Pancreas (tissue), 10 donors: ENCODE measurements at regions not wholly inside any gene's neighbourhood (a gene's known extent, or its start where the extent isn't known, plus 50 kb on each side); places are given as distances from the start of the nearest gene placed in this dataset.

ENCODE experiments used
- ATAC-seq, 4 donors: fragments of 200-7000 bp; cut with Tn5 transposase; one replicate each; pipeline versions ENCODE4 v1.8.0 to v1.9.1; 2020; ENCODE audit warnings: mild to moderate bottlenecking in 4 of 4, moderate library complexity in 4 of 4
- DNase-seq, 6 donors: peaks; one replicate each; pipeline ENCODE4 v3.0.0-alpha.2; 2020
- FAIRE-seq: peaks from 2 replicates; lab custom pipeline; 2012; peaks lifted over from hg19 to GRCh38; lab: Jason Lieb, UNC
- H3K27ac ChIP-seq, 4 donors: fragments of 200-600 bp; sonication (generic); 1 replicate in 3 of 4; 2 replicates in 1 of 4; pipeline versions ENCODE4 v1.5.0 to v1.8.0; 2020
- H3K27me3 ChIP-seq, 4 donors: fragments of 200-600 bp; one replicate each; pipeline ENCODE4 v1.8.0; 2021
- H3K36me3 ChIP-seq, 3 donors: fragments of 200-600 bp; sonication (generic) in 1 of 3; one replicate each; pipeline versions ENCODE4 v1.5.0 to v1.8.0; 2020 to 2021
- H3K4me1 ChIP-seq, 3 donors: fragments of 200-600 bp; one replicate each; pipeline ENCODE4 v1.8.0; 2021
- H3K4me3 ChIP-seq, 4 donors: fragments of 200-600 bp; sonication (generic) in 2 of 4; one replicate each; pipeline versions ENCODE4 v1.5.0 to v1.8.0; 2020 to 2021
- H3K9me3 ChIP-seq, 4 donors: fragments of 200-600 bp; one replicate each; pipeline ENCODE4 v1.8.0; 2021
- WGBS, 2 donors: extraction: QIAGEN DNeasy Blood & Tissue Kit; methylation state at CpG; one replicate each; pipeline ENCODE4 v1.1.7; 2013; 5-methylcytosine and 5-hydroxymethylcytosine counted together
- intact Hi-C, 3 donors: fragments of 100-400 bp; cut with DNase I; formaldehyde crosslinking; loops; one replicate each; pipeline versions ENCODE4 v1.11.1 to v1.14.2; 2022
- TF ChIP-seq, protein P1 (sequence below), 4 donors: fragments of 200-600 bp; sonication (generic) in 3 of 4; IDR thresholded peaks; one replicate each; pipeline versions ENCODE4 v1.5.0 to v1.8.0; 2021; ENCODE audit warnings: antibody characterized with exemption in 4 of 4
- donor health status: healthy with polysubstance abuse.
- donor health status: DM: no; HTN: no; CAD: no; lungs with moderate emphysema.
- donor health status: DM: no; HTN: no; CAD: no.
- donor health status: control.
- donor health status: control.
- donor health status: Bipolar disorder and iron deficiency.
- donor health status: DM: yes; HTN: yes; CAD: no.
- donor health status: DM: no; HTN: no; CAD: no.
- donor health status: DM: no; HTN: no; CAD: no.
- donor health status: DM: yes; HTN: yes; CAD: no.

DNA sequence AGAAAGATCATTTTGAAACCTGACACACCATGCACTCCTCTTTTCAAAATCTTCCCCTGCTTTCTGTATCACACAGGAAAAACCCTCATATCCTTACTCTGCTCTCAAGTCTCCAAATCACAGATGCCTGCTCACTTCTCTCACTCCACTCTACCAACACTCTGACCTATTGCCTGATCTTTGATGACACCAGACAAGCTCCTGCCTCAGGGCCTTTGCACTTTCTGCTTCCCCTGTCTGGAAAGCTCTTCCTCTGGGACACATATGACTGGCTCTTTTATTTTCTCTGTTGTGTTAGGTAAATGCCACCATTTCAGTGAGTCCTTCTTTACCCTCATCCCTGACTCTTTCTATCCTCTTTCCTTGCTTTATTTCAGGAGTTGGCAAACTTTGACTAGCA, 1300.7 kb upstream of the ZEB2 start:
- no peak for DNase-seq
- Histone ChIP-seq H3K4me3 (no peak overlapping the region), H3K9me3 (no peaks in the 10 kb centered on the region), H3K27ac (no peak overlapping the region), H3K4me1 (no peaks in the 10 kb centered on the region), H3K27me3 (no peaks in the 10 kb centered on the region), H3K36me3 (no peaks in the 10 kb centered on the region)
- TF ChIP-seq, protein P1, sequence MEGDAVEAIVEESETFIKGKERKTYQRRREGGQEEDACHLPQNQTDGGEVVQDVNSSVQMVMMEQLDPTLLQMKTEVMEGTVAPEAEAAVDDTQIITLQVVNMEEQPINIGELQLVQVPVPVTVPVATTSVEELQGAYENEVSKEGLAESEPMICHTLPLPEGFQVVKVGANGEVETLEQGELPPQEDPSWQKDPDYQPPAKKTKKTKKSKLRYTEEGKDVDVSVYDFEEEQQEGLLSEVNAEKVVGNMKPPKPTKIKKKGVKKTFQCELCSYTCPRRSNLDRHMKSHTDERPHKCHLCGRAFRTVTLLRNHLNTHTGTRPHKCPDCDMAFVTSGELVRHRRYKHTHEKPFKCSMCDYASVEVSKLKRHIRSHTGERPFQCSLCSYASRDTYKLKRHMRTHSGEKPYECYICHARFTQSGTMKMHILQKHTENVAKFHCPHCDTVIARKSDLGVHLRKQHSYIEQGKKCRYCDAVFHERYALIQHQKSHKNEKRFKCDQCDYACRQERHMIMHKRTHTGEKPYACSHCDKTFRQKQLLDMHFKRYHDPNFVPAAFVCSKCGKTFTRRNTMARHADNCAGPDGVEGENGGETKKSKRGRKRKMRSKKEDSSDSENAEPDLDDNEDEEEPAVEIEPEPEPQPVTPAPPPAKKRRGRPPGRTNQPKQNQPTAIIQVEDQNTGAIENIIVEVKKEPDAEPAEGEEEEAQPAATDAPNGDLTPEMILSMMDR (IDR thresholded peaks at IDR 0.05) = no peak
- ATAC-seq = no peak
- intact Hi-C loops = no loop called here
- FAIRE-seq = no peak

DNA sequence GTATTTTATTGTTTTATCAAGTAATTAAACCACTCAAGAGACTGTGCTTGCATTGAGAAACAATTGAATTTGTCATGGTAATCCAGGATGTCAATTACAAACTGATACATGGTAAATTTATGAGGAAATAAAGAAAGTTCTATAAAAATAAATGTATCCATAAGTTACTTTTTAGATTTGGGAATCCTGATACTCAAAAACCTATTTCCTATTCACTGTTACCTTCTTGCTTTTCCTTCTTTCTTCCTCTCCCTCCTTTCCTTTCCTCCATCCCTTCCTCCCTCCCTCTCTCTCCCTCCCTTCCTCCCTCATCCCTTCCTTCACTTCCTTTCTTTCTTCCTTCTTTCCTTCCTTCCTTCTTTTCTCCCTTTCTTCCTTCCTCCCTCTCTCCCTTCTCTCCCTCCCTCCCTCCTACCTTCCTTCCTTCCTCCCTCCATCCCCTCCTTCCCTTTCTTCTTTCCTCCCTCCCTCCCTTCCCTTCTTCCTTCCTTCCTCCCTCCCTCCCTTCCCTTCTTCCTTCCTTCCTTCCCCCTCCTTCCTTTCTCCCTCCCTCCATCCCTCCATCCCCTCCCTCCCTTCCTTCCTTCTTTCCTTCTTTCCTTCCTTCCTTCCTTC, 1299.1 kb upstream of the ZEB2 start:
- H3K27me3 ChIP-seq = no peaks in the 10 kb centered on the region
- no peaks in the 10 kb centered on the region for H3K36me3 ChIP-seq
- no peak for DNase-seq

DNA sequence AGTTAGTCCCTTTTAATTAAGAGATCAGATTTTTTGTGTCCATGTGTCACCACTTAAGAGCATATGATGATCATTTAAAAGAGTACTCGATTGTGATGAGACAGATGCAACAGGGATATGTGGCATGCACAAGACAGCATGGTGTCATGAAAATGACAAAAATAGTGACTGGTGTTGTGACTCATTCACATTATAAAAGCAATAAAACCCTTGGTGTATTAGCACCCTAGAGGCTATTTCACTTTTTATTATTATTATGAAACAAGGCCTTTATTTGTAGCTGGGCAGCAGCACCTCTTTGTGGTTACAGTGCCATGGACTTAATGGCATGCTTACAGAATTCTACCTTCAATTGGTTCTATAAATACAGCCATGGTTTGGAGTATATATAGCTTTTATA, 1296.0 kb upstream of the ZEB2 start:
- intact Hi-C loops = no loop called here
- FAIRE-seq = no peak
- Histone ChIP-seq H3K4me1 (no peaks in the 10 kb centered on the region), H3K36me3 (no peaks in the 10 kb centered on the region), H3K9me3 (no peaks in the 10 kb centered on the region), H3K27me3 (no peaks in the 10 kb centered on the region), H3K27ac (no peak overlapping the region), H3K4me3 (no peak overlapping the region)
- no peak for DNase-seq
- 68 to 94% methylated on average over 1 of the region's 1 CpG for WGBS, 2 donors
- ATAC-seq = no peak
- TF ChIP-seq, protein P1 (IDR thresholded peaks at IDR 0.05) = no peak

More for the DNA sequence above, 1299.1 kb upstream of the ZEB2 start:
- intact Hi-C loops = no loop called here
- ATAC-seq = no peak
- TF ChIP-seq, protein P1 (IDR thresholded peaks at IDR 0.05) = no peak
- H3K4me1 ChIP-seq = no peaks in the 10 kb centered on the region
- no peak for FAIRE-seq
- H3K9me3 ChIP-seq = no peaks in the 10 kb centered on the region
- no peak overlapping the region for H3K4me3 ChIP-seq
- no peak overlapping the region for H3K27ac ChIP-seq

DNA sequence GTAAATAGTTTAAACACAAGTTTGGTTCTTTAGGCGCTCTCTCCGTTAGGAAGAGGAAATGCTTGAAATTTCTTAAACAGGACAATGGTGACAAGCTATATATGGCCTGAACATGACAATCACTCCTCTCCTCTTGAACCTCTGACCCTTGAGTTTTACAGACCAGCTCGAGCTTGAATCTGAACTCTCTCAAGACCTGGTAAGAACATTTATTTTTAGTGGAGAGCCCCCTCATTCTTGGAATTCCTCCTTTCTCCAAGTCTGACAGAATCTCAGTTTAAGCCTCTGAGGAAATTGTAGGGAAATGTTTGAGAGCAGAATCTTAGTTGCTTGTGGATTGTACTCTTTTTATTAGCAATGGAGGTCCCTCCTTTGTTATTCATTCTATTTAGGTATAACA, 1293.6 kb upstream of the ZEB2 start:
- FAIRE-seq (no peak), DNase-seq (no peak)
- 77 to 79% methylated on average over 3 of the region's 3 CpGs for WGBS, 2 donors

DNA sequence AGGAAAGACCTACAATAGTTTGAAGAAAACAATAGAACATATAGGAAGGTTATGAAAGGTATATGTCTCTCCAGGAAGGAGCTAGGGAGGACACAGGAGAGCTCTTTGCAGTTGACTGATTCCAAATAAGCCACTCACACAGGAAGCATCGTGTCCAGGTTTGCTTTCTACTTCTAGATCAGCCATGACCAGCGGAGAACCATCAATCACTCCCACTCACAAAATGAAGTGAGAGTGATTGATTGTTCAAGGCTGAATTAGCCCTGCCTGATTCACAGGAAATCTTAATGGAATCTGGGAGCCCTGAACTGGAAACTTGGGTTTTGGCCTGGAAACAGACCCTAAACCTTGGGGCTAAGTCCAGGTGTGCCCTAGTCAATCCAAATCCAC, 1292.2 kb upstream of the ZEB2 start:
- TF ChIP-seq, protein P1 (IDR thresholded peaks at IDR 0.05) = no peak
- Histone ChIP-seq H3K9me3 (no peaks in the 10 kb centered on the region), H3K36me3 (no peaks in the 10 kb centered on the region), H3K4me3 (no peak overlapping the region), H3K27me3 (no peaks in the 10 kb centered on the region), H3K27ac (no peak overlapping the region), H3K4me1 (no peaks in the 10 kb centered on the region)
- intact Hi-C loops = no loop called here
- ATAC-seq (no peak), DNase-seq (no peak), FAIRE-seq (no peak)
- WGBS, 2 donors = 70 to 76% methylated on average over 2 of the region's 2 CpGs

More for the DNA sequence above, 1293.6 kb upstream of the ZEB2 start:
- intact Hi-C loops = no loop called here
- no peaks in the 10 kb centered on the region for H3K27me3 ChIP-seq
- no peak overlapping the region for H3K27ac ChIP-seq
- no peaks in the 10 kb centered on the region for H3K4me1 ChIP-seq
- TF ChIP-seq, protein P1 (IDR thresholded peaks at IDR 0.05) = no peak
- H3K9me3 ChIP-seq = no peaks in the 10 kb centered on the region
- no peaks in the 10 kb centered on the region for H3K36me3 ChIP-seq
- ATAC-seq = no peak
- H3K4me3 ChIP-seq = no peak overlapping the region
